Activated naive CD8-positive, alpha-beta T cell (primary cell): ENCODE measurements at regions not wholly inside any gene's neighbourhood (a gene's known extent, or its start where the extent isn't known, plus 50 kb on each side); places are given as distances from the start of the nearest gene placed in this dataset.

Source experiments
- H3K27ac Mint-ChIP-seq: one replicate; pipeline ENCODE4 v1.8.0; 2021; ENCODE audit warnings: mixed read lengths
- H3K27me3 Mint-ChIP-seq: one replicate; pipeline ENCODE4 v1.8.0; 2021; ENCODE audit warnings: mixed read lengths
- H3K36me3 Mint-ChIP-seq: one replicate; pipeline ENCODE4 v1.8.0; 2021; ENCODE audit warnings: mixed read lengths
- H3K4me1 Mint-ChIP-seq: one replicate; pipeline ENCODE4 v1.8.0; 2021; ENCODE audit warnings: low read depth, mixed read lengths
- H3K4me3 Mint-ChIP-seq: one replicate; pipeline ENCODE4 v1.8.0; 2021; ENCODE audit warnings: mild to moderate bottlenecking, mixed read lengths
- H3K9me3 Mint-ChIP-seq: one replicate; pipeline ENCODE4 v1.8.0; 2021; ENCODE audit warnings: low read depth, mixed read lengths

DNA sequence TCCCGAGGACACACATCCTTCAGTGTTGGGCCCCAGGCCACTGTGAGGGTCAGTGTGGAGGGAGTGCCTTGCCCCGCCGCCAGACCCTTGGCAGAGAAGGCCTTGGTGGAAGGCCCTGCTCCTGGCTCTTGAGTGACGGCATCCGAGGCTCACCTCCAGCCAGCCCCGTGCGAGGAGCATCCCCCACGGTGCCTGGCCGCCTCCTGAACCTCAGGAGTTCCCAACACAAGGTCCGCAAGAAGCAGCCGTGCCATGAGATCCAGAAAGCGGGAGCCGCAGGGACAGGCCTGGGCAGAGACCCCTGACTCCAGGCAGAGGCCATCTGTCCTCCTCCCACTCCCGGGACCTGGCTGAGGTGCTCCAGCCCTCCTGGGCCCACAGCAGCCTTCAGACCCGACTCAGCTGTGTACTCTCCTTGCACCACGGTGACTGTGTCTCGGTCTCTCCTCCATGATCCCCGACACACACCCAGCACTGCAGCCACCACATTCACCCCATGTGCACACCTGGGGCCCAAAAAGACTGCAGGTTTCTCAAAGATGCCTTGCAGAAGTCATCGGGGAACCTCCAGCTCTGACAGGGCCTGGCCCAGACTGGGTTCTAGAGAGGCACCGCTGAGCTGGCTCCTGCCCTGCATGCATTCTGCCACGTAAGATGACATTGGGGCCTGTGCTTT lies 870.2 kb downstream of the BRD1 start:
- H3K4me1 Mint-ChIP-seq = no peaks in the 10 kb centered on the region
- H3K4me3 Mint-ChIP-seq = no peak overlapping the region
- no peak overlapping the region for H3K27ac Mint-ChIP-seq
- H3K36me3 Mint-ChIP-seq = no peaks in the 10 kb centered on the region
- no peaks in the 10 kb centered on the region for H3K9me3 Mint-ChIP-seq
- H3K27me3 Mint-ChIP-seq = peaks cover 12% of the 10 kb centered on the region

DNA sequence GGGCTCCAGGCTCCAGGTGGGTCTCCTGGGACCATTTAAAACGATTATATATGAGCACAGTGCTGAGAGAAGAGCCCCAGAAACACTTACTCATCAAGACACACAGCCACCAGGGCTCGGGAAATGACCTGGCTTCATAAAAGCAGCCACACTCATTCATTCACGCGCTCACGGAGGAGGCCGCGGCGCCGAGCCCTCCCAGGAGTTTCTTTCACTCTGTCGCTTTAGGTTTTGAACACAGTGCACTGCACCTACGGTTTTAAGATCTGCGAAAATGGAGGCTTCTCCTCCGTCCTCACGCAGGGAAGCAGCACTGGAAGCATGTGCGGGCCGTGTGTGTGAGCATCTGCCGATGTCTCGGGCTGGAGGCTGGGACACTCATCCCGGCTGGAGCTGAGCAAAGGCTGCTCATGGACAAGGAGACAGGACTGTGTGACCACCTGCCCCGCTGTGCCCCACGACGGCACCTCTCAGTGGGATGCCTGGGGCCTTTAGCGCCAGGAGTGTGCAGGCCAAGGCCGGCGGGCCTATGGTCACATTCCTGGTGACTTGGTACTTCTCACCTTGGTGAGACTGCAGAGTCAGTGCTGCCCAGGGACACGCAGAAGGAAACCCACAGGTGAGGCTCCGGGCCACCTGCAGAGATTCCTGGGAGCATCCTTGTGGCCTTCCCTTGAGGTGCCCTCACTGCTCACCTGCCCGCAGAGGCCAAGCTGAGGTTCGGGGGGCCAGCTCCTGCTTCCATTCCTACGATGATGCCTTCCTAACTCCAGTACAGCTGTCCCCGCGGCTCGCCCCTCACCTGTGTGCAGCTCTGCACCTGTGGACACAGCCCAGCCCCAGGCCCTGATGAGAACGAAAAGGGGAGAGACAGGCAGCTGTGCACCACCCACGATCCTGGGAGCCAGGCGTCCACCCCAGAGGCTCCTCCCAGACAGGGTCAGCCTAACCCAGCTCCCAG lies 872.0 kb downstream of the BRD1 start:
- Mint-ChIP-seq H3K36me3 (no peaks in the 10 kb centered on the region), H3K9me3 (no peaks in the 10 kb centered on the region)

DNA sequence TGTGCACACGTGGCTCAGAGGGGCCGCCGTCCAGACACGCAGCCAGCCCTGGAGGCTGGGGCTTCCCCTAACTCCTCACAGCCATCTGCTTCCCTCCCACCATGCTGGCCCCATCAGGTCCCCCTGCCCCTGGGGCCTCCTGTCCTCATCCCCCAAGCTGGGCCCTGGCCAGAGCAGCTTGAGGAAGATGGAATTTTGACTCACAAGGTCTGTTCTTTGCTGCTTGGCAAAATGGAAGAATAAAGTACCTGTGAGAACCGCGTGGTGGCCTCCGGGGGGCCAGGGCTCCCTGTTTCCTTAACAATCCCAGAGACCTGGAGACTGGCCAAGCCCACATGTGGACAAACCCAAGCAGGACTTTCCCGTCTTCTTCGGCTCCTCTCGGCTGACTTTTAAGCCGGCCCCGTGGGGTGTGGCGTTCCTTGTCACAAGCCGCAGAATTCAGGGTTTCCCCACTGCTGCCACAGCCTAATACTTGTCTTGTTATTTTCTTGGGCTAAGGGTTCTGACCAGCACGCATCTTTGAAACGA lies 872.8 kb downstream of the BRD1 start:
- Mint-ChIP-seq H3K4me3 (no peak overlapping the region), H3K36me3 (no peaks in the 10 kb centered on the region)

More for the DNA sequence above, 872.0 kb downstream of the BRD1 start:
- H3K4me1 Mint-ChIP-seq = no peaks in the 10 kb centered on the region
- peaks cover 7% of the 10 kb centered on the region for H3K27me3 Mint-ChIP-seq
- no peak overlapping the region for H3K4me3 Mint-ChIP-seq
- H3K27ac Mint-ChIP-seq = no peak overlapping the region

DNA sequence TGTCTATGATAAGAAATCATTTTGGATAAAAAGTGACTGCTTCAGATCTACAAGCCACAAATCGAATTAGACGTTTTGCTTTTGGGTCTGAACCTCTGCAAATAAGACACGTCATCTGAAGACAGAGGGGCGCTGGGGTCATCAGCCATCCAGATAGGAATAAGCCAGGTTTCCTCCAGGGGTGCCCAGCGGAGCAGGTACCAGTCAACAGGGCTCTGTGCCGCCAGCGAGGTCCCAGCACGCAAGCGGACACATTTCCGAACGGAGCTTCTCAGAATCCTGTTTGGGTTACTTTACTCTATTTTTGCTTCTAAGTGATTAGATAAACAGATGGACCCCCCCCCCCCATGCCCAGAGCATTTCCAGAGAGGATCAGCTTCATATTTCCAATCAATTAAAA lies 873.8 kb downstream of the BRD1 start:
- Mint-ChIP-seq H3K9me3 (no peaks in the 10 kb centered on the region), H3K27me3 (peaks cover 6% of the 10 kb centered on the region), H3K4me1 (no peaks in the 10 kb centered on the region), H3K4me3 (no peak overlapping the region), H3K27ac (no peak overlapping the region), H3K36me3 (no peaks in the 10 kb centered on the region)

More for the DNA sequence above, 872.8 kb downstream of the BRD1 start:
- H3K9me3 Mint-ChIP-seq = no peaks in the 10 kb centered on the region
- H3K27me3 Mint-ChIP-seq = peaks cover 3% of the 10 kb centered on the region
- H3K4me1 Mint-ChIP-seq = no peaks in the 10 kb centered on the region
- H3K27ac Mint-ChIP-seq = no peak overlapping the region

DNA sequence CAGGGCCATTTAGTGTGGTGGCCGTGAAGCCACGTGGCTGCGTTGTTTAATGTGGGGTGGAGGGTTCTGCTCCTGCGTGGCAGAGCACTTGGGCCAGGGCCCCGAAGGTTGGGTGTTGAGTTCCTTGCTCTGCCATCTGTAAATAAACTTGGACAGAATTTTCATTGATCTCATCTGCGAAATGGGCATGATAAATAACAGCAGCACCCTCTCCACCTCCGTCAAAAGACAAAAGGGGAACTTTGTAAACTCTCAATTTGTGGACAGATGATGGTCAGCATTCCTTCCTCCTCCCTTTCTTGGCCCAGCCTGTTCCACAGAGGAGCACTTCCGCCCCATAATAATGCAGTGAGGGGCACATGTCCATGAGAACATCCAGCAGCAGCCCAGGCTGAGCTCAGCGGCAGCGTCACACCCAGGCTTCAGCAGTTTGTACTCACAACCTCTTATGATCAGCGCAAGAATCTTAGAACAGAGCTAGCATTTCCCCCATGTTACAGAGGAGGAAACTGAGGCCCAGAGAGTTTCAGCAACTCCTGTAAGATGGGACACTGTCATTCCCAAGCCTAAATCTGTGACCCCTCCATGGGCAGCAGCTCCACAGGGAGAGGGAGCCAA lies 874.5 kb downstream of the BRD1 start:
- Mint-ChIP-seq H3K4me3 (no peak overlapping the region), H3K4me1 (no peaks in the 10 kb centered on the region), H3K36me3 (no peaks in the 10 kb centered on the region), H3K27me3 (peaks cover 6% of the 10 kb centered on the region), H3K9me3 (no peaks in the 10 kb centered on the region), H3K27ac (no peak overlapping the region)

GRCh38 chr22:48952256-48953102 lies 875.2 kb downstream of the BRD1 start:
- no peaks in the 10 kb centered on the region for H3K4me1 Mint-ChIP-seq
- H3K9me3 Mint-ChIP-seq = no peaks in the 10 kb centered on the region
- peaks cover 6% of the 10 kb centered on the region for H3K27me3 Mint-ChIP-seq
- no peaks in the 10 kb centered on the region for H3K36me3 Mint-ChIP-seq
- H3K4me3 Mint-ChIP-seq = no peak overlapping the region
- H3K27ac Mint-ChIP-seq = no peak overlapping the region

- H3K9me3 Mint-ChIP-seq = no peaks in the 10 kb centered on the region
- peaks cover 6% of the 10 kb centered on the region for H3K27me3 Mint-ChIP-seq
- H3K4me1 Mint-ChIP-seq = no peaks in the 10 kb centered on the region
- no peak overlapping the region for H3K27ac Mint-ChIP-seq
- no peaks in the 10 kb centered on the region for H3K36me3 Mint-ChIP-seq
- H3K4me3 Mint-ChIP-seq = no peak overlapping the region
Observed at GRCh38 chr22:48951836-48952235, 875.8 kb downstream of the BRD1 start.

- Mint-ChIP-seq H3K27me3 (peaks cover 6% of the 10 kb centered on the region), H3K36me3 (no peaks in the 10 kb centered on the region), H3K27ac (no peak overlapping the region)
Observed at GRCh38 chr22:48950151-48950915, 877.3 kb downstream of the BRD1 start.

DNA sequence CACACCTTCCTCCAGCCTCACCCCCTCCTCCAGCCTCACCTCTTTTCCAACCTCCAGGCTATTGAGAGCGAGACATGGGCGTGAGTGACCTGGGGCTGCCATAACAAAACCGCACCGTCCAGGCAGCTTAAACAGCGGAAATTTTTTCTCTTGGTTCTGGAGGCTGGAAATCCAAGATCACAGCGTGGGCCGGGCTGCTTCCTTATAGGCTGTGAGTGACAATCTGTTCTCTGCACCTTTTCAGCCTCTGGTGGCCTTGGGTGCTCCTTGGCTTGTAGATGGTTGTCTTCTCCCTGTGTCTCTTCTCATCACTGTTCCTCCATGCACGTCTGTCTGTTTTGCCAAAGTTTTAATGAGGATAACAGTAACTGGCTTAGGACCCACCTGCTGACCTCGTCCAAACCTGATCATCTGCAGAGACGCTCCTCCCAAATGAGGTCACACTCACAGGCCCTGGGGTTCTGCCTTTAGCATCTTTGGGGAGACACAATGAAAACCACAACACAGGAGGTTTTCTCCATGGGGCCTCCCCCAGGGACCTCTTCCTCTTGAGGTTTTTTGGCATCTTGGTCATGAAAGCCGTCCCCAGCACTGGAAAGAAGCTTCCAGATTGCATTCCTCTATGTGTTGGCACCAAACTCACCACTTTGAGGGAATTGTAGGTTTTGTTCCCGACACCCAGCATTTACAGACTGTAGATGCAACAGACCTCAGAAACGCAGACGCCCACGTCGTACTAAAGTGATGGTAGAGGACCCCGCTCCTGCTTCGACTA lies 878.1 kb downstream of the BRD1 start:
- Mint-ChIP-seq H3K9me3 (no peaks in the 10 kb centered on the region), H3K4me3 (no peak overlapping the region), H3K36me3 (no peaks in the 10 kb centered on the region), H3K27ac (no peak overlapping the region), H3K27me3 (peaks cover 6% of the 10 kb centered on the region), H3K4me1 (no peaks in the 10 kb centered on the region)

More at GRCh38 chr22:48950151-48950915, 877.3 kb downstream of the BRD1 start:
- Mint-ChIP-seq H3K4me1 (no peaks in the 10 kb centered on the region), H3K9me3 (no peaks in the 10 kb centered on the region), H3K4me3 (no peak overlapping the region)

DNA sequence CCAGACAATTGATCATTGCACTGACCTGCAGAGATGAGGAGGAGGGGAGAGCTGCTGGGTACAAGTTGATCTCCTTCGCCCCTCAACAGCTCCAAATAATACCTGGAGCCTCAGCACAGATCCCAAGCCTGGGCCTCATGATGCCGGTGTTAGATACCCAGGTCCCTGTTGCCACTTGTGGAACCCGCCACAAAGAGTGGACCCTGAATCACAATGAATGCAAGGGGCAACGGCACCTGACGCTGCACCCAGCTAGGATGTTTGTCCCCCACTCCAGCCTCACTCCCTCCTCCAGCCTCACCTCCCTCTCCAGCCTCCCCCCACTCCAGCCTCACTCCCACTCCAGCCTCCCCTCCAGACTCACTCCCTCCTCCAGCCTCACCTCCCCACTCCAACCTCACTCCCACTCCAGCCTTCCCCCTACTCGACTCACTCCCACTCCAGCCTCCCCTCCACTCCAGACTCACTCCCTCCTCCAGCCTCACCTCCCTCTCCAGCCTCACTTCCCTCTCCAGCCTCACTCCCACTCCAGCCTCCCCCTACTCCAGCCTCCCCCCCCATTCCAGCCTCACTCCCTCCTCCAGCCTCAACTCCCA lies 879.0 kb downstream of the BRD1 start:
- Mint-ChIP-seq H3K36me3 (no peaks in the 10 kb centered on the region), H3K9me3 (no peaks in the 10 kb centered on the region), H3K27me3 (peaks cover 6% of the 10 kb centered on the region)

DNA sequence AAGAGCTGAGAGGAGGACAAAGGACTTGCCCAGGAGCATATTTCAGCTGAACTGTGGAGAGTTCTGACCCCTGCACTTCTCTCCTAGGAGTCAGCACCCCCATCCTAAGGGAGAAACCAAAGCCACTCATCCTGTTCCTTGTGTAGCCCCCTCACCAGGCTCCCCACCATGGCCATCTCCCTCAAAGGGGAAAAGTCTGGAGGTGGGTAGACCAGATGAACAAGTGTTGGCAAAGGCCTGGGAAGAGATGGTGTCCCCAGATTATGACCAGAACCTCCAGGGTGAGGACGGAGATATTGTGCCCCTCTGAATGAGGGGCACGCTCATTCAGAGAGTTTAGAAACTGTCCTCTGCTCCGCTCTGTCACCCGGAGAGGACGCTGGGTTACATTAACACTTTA lies 880.0 kb downstream of the BRD1 start:
- Mint-ChIP-seq H3K27me3 (peaks cover 3% of the 10 kb centered on the region), H3K36me3 (no peaks in the 10 kb centered on the region), H3K27ac (no peak overlapping the region)

More for the DNA sequence above, 879.0 kb downstream of the BRD1 start:
- H3K27ac Mint-ChIP-seq = no peak overlapping the region
- H3K4me1 Mint-ChIP-seq = no peaks in the 10 kb centered on the region
- H3K4me3 Mint-ChIP-seq = no peak overlapping the region

DNA sequence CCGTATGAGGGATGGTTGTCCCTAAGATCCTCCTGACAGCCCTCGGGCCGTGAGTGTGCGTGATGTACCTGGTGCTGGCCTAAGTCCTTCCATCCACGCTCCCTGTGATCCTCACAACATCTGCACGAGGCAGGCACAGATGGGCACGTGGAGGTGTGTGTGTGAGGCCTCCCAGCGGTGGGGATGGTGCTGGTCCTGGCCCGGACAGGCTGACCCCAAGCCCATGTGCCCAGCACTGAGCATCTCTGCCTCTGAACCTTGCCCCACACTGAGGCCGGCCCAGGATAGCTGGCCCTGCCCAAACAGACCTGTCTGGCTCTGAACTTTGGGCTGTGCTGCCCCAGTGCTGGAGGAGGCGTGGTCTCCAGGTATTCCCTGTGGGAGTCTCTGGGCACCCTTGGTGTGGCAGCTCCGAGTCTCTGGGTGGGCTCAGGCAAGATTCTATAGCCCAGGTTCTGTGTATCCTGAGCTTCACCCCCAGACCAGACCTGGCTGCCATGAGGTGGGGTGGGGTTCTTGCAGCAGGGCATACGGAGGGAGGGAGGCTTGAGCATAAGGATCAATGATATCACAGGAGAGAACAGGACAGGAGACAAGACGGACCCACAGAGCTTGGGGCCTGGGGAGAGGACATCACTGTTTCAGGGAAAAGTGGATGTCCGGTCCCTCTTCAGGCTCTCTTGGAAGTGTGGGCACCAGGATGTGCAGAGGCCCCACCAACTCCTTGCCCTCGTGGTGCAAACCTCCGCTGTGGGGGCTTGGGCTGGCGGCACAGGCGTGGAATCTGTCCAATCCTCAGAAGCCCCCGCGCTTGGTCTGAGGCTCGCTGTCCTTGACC lies 881.8 kb downstream of the BRD1 start:
- H3K4me1 Mint-ChIP-seq = no peaks in the 10 kb centered on the region
- H3K27ac Mint-ChIP-seq = no peak overlapping the region
- H3K9me3 Mint-ChIP-seq = no peaks in the 10 kb centered on the region
- no peaks in the 10 kb centered on the region for H3K36me3 Mint-ChIP-seq
- H3K27me3 Mint-ChIP-seq = peaks cover 3% of the 10 kb centered on the region
- H3K4me3 Mint-ChIP-seq = no peak overlapping the region

More for the DNA sequence above, 880.0 kb downstream of the BRD1 start:
- no peaks in the 10 kb centered on the region for H3K4me1 Mint-ChIP-seq
- no peak overlapping the region for H3K4me3 Mint-ChIP-seq
- H3K9me3 Mint-ChIP-seq = no peaks in the 10 kb centered on the region
